ENCODE measurements at regions not wholly inside any gene's neighbourhood (a gene's known extent, or its start where the extent isn't known, plus 50 kb on each side); places are given as distances from the start of the nearest gene placed in this dataset.

- no peaks in the 10 kb centered on the region for H3K36me3 ChIP-seq (ENCODE audit: insufficient read depth, low read length)
- H3K9me3 ChIP-seq (ENCODE audit: low read depth, low read length): no peaks in the 10 kb centered on the region
- no peak overlapping the region for H3K4me3 ChIP-seq
- H3K27ac ChIP-seq: no peak overlapping the region
- no peak overlapping the region for H3K9ac ChIP-seq (ENCODE audit: insufficient read length)
- TF ChIP-seq FOXP2 (optimal IDR thresholded peaks at IDR 0.05; ENCODE audit: control extremely low read depth, extremely low read length, insufficient read depth) (no peak), POLR2AphosphoS5 (IDR thresholded peaks at IDR 0.05; ENCODE audit: borderline replicate concordance, low read depth, low read length) (no peak), EZH2 (IDR thresholded peaks at IDR 0.05) (no peak)
- DNase-seq (ENCODE audit: low read depth, low spot score): no peak
Observed at GRCh38 chr1:54497338-54497737, 50.7 kb upstream of the ACOT11 start.

GRCh38 chr1:54495954-54496353 is 52.1 kb upstream of the ACOT11 start:
- Histone ChIP-seq H3K9me3 (ENCODE audit: low read depth, low read length) (no peaks in the 10 kb centered on the region), H3K36me3 (ENCODE audit: insufficient read depth, low read length) (no peaks in the 10 kb centered on the region)

DNA sequence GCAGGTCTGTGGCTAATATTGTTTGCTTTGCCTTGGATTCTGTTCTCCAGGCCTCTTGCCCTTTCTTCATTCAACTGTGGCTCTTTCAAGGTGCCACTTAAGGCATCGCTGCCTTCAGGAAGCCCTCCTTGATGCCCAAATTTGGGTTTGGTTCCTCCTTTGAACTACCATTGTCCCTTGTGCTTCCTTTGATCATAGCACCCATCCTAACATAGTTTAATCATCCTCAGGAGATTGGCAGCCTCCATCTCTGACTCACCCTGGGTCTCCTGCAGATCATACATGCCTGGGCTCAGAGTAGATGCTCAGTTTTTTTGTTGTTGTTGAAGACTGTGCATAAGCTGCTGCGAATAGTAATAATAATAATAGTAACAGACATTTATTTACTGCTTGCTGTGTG is 54.4 kb upstream of the ACOT11 start:
- H3K4me3 ChIP-seq: no peak overlapping the region
- TF ChIP-seq POLR2AphosphoS5 (IDR thresholded peaks at IDR 0.05; ENCODE audit: borderline replicate concordance, low read depth, low read length): no peak
- TF ChIP-seq FOXP2 (optimal IDR thresholded peaks at IDR 0.05; ENCODE audit: control extremely low read depth, extremely low read length, insufficient read depth): no peak
- TF ChIP-seq EZH2 (IDR thresholded peaks at IDR 0.05): no peak
- no peak for DNase-seq (ENCODE audit: low read depth, low spot score)
- no peak overlapping the region for H3K27ac ChIP-seq
- no peak overlapping the region for H3K9ac ChIP-seq (ENCODE audit: insufficient read length)
- no peaks in the 10 kb centered on the region for H3K9me3 ChIP-seq (ENCODE audit: low read depth, low read length)
- no peaks in the 10 kb centered on the region for H3K36me3 ChIP-seq (ENCODE audit: insufficient read depth, low read length)

More at GRCh38 chr1:54495954-54496353, 52.1 kb upstream of the ACOT11 start:
- no peak for DNase-seq (ENCODE audit: low read depth, low spot score)
- Histone ChIP-seq H3K4me3 (no peak overlapping the region), H3K9ac (ENCODE audit: insufficient read length) (no peak overlapping the region), H3K27ac (no peak overlapping the region)
- TF ChIP-seq FOXP2 (optimal IDR thresholded peaks at IDR 0.05; ENCODE audit: control extremely low read depth, extremely low read length, insufficient read depth) (no peak), POLR2AphosphoS5 (IDR thresholded peaks at IDR 0.05; ENCODE audit: borderline replicate concordance, low read depth, low read length) (no peak), EZH2 (IDR thresholded peaks at IDR 0.05) (no peak)

- no peak for TF ChIP-seq FOXP2 (optimal IDR thresholded peaks at IDR 0.05; ENCODE audit: control extremely low read depth, extremely low read length, insufficient read depth)
- no peak for TF ChIP-seq POLR2AphosphoS5 (IDR thresholded peaks at IDR 0.05; ENCODE audit: borderline replicate concordance, low read depth, low read length)
- TF ChIP-seq EZH2 (IDR thresholded peaks at IDR 0.05): no peak
- H3K36me3 ChIP-seq (ENCODE audit: insufficient read depth, low read length): no peaks in the 10 kb centered on the region
- H3K4me3 ChIP-seq: peak overlapping the region; percentile 86
- DNase-seq (ENCODE audit: low read depth, low spot score): no peak
- H3K9me3 ChIP-seq (ENCODE audit: low read depth, low read length): no peaks in the 10 kb centered on the region
- H3K27ac ChIP-seq: no peak overlapping the region
- H3K9ac ChIP-seq (ENCODE audit: insufficient read length): no peak overlapping the region
Observed at GRCh38 chr1:54490361-54491248, 57.4 kb upstream of the ACOT11 start.

GRCh38 chr1:54489627-54490250 is 58.3 kb upstream of the ACOT11 start:
- Histone ChIP-seq H3K9me3 (ENCODE audit: low read depth, low read length) (no peaks in the 10 kb centered on the region), H3K27ac (peak overlapping the region; percentile 59; the same call in 1 of the 2 replicates), H3K36me3 (ENCODE audit: insufficient read depth, low read length) (no peaks in the 10 kb centered on the region), H3K4me3 (peak overlapping the region; percentile 86), H3K9ac (ENCODE audit: insufficient read length) (no peak overlapping the region)
- TF ChIP-seq EZH2 (IDR thresholded peaks at IDR 0.05) (no peak), POLR2AphosphoS5 (IDR thresholded peaks at IDR 0.05; ENCODE audit: borderline replicate concordance, low read depth, low read length) (no peak), FOXP2 (optimal IDR thresholded peaks at IDR 0.05; ENCODE audit: control extremely low read depth, extremely low read length, insufficient read depth) (no peak)
- DNase-seq (ENCODE audit: low read depth, low spot score): no peak

- DNase-seq (ENCODE audit: low read depth, low spot score): no peak
Observed at GRCh38 chr1:54488779-54489626, 59.0 kb upstream of the ACOT11 start.

GRCh38 chr1:54488065-54488750 is 59.8 kb upstream of the ACOT11 start:
- DNase-seq (ENCODE audit: low read depth, low spot score): no peak
- TF ChIP-seq FOXP2 (optimal IDR thresholded peaks at IDR 0.05; ENCODE audit: control extremely low read depth, extremely low read length, insufficient read depth) (peak; percentile 75), POLR2AphosphoS5 (IDR thresholded peaks at IDR 0.05; ENCODE audit: borderline replicate concordance, low read depth, low read length) (peak; percentile 38), EZH2 (IDR thresholded peaks at IDR 0.05) (no peak)
- peak overlapping the region; percentile 94 for H3K27ac ChIP-seq

More at GRCh38 chr1:54488779-54489626, 59.0 kb upstream of the ACOT11 start:
- Histone ChIP-seq H3K27ac (peak overlapping the region; percentile 94), H3K4me3 (peak overlapping the region; percentile 86), H3K9ac (ENCODE audit: insufficient read length) (peak overlapping the region; percentile 85), H3K36me3 (ENCODE audit: insufficient read depth, low read length) (no peaks in the 10 kb centered on the region), H3K9me3 (ENCODE audit: low read depth, low read length) (no peaks in the 10 kb centered on the region)
- TF ChIP-seq EZH2 (IDR thresholded peaks at IDR 0.05): no peak
- no peak; the same call in 1 of the 2 replicates for TF ChIP-seq POLR2AphosphoS5 (IDR thresholded peaks at IDR 0.05; ENCODE audit: borderline replicate concordance, low read depth, low read length)
- no peak for TF ChIP-seq FOXP2 (optimal IDR thresholded peaks at IDR 0.05; ENCODE audit: control extremely low read depth, extremely low read length, insufficient read depth)

More at GRCh38 chr1:54488065-54488750, 59.8 kb upstream of the ACOT11 start:
- H3K36me3 ChIP-seq (ENCODE audit: insufficient read depth, low read length): no peaks in the 10 kb centered on the region
- H3K9ac ChIP-seq (ENCODE audit: insufficient read length): peak overlapping the region; percentile 85
- H3K9me3 ChIP-seq (ENCODE audit: low read depth, low read length): no peaks in the 10 kb centered on the region
- H3K4me3 ChIP-seq: peak overlapping the region; percentile 86
